ENCODE measurements at regions not wholly inside any gene's neighbourhood (a gene's known extent, or its start where the extent isn't known, plus 50 kb on each side); places are given as distances from the start of the nearest gene placed in this dataset.
A peak's percentile ranks its signal among the peaks of the same experiment; 100 is the strongest.

- ChIA-PET POLR2A (ENCODE audit: unreplicated experiment) (no interaction called here), CTCF (interaction anchor here (0.8 to 1.4 kb wide), 2 partner anchors 12 to 14 kb away, joined by 3 read pairs; no protein-coding TSS in a partner anchor)
- Histone ChIP-seq H2AFZ (replicated peaks; ENCODE audit: low read length, poor library complexity) (no peak overlapping the region), H2AK9ac (replicated peaks; ENCODE audit: low read depth, low read length, poor library complexity) (no peak overlapping the region), H4K20me1 (ENCODE audit: insufficient read depth, low read length) (no peaks in the 10 kb centered on the region), H3K4me3 (ENCODE audit: insufficient read depth, low read depth, low read length) (no peak overlapping the region), H3K9ac (ENCODE audit: low read depth, low read length) (no peak overlapping the region; the same call in 1 of the 2 replicates), H2BK20ac (ENCODE audit: low read depth, low read length) (no peak overlapping the region), H4K8ac (ENCODE audit: low read depth in 2 of 2, low read length in 2 of 2) (peak overlapping the region in 1 of 2 experiments; percentile 36; a peak in 2 of 4 replicates), H2BK15ac (ENCODE audit: low read depth, low read length) (no peak overlapping the region), H3K18ac (ENCODE audit: low read depth, low read length) (no peak overlapping the region; the same call in 1 of the 2 replicates), H4K5ac (ENCODE audit: low read depth, low read length) (no peak overlapping the region), H3K56ac (ENCODE audit: extremely low read depth, insufficient read depth, low read length) (no peak overlapping the region), H3K27me3 (ENCODE audit: control insufficient read depth, insufficient read depth, low read length) (no peaks in the 10 kb centered on the region), H4K91ac (ENCODE audit: insufficient read depth, low read depth, low read length) (no peak overlapping the region), H3K14ac (replicated peaks; ENCODE audit: low read depth, low read length) (no peak overlapping the region), H3K27ac (ENCODE audit: insufficient read depth, low read length) (peak overlapping the region; percentile 43; the same call in 1 of the 2 replicates), H2AK5ac (ENCODE audit: low read depth, low read length) (no peak overlapping the region), H3K9me1 (ENCODE audit: insufficient read depth, low read length) (no peaks in the 10 kb centered on the region), H3K36me3 (ENCODE audit: control insufficient read depth, insufficient read depth, low read length) (no peaks in the 10 kb centered on the region), H3K4me2 (ENCODE audit: low read depth, low read length) (peak overlapping the region; percentile 10; the same call in 1 of the 2 replicates), H3K9me3 (ENCODE audit: control insufficient read depth, insufficient read depth, low read length) (peaks cover 1% of the 10 kb centered on the region; the same call in 1 of the 2 replicates), H3K4ac (ENCODE audit: low read depth, low read length) (no peak overlapping the region), H2BK5ac (ENCODE audit: low read depth, low read length, poor library complexity, severe bottlenecking) (no peak overlapping the region), H3K4me1 (ENCODE audit: control insufficient read depth, insufficient read depth, low read length) (no peaks in the 10 kb centered on the region), H3K23ac (ENCODE audit: low read depth, low read length) (no peak overlapping the region), H3K79me1 (ENCODE audit: low read depth in 1 of 2, low read length in 2 of 2) (no peaks in the 10 kb centered on the region), H2BK120ac (ENCODE audit: low read depth, low read length) (peak overlapping the region; percentile 50; the same call in 1 of the 2 replicates)
- dilution Hi-C loops (cut with HindIII; ENCODE audit: low sequenced_read_pairs, unreplicated experiment) (no loop called here), in situ Hi-C loops (cut with MboI; ENCODE audit: low sequenced_read_pairs) (no loop called here), intact Hi-C loops (cut with micrococcal nuclease) (no loop called here)
- DNase-seq (peak; percentile 59), ATAC-seq (ENCODE audit: low read depth) (peak; percentile 96)
- peak; percentile 92 for TF ChIP-seq CEBPB (IDR thresholded peaks at IDR 0.05; ENCODE audit: low read depth, low read length)
- TF ChIP-seq FOS (IDR thresholded peaks at IDR 0.05; ENCODE audit: low read depth, low read length) = no peak
- no TSS peak for BruUV-seq (replicated peaks)
- WGBS, 2 experiments (ENCODE audit: extremely low coverage in 2 of 2, insufficient read length in 1 of 2) = 0% methylated on average over 1 of the region's 3 CpGs; no CpG with 5 or more reads in 1 of the 2 experiments
Observed at GRCh38 chr10:10209167-10209566, 808.5 kb upstream of the CELF2 start.

Measured in IMR-90 (cell line).